ENCODE measurements at regions not wholly inside any gene's neighbourhood (a gene's known extent, or its start where the extent isn't known, plus 50 kb on each side); places are given as distances from the start of the nearest gene placed in this dataset.

DNA sequence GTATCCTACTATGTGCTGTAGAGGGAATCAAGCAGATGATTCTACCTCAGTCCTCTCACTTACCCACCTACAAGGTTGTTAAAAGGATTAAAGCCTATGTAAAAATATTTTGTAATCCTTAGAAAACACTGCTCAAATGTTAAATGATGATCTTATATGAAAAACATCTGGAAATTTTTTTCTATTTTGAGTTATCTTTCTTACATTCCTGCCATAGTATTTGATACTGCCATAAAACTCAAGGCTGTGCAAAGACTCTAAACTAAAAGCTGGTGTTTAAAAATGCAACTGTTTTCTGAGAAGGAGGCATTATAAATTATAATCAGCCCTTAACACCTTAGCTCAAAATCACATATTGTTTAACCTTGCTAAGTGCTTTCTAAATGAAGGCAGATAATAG lies 474.2 kb downstream of the PRELID2 start:
- ChIA-PET POLR2A (no interaction called here), CTCF (no interaction called here)
- Histone ChIP-seq H3K4me3 (ENCODE audit: low read length) (no peak overlapping the region), H3K27ac (ENCODE audit: low read depth, low read length) (no peak overlapping the region), H3K36me3 (ENCODE audit: control insufficient read depth in 2 of 3, insufficient read depth in 3 of 3, low read length in 3 of 3) (no peaks in the 10 kb centered on the region), H3K4me1 (ENCODE audit: control insufficient read depth in 2 of 2, insufficient read depth in 2 of 2, low read length in 2 of 2) (no peaks in the 10 kb centered on the region), H3K27me3 (ENCODE audit: control insufficient read depth in 2 of 2, insufficient read depth in 2 of 2, low read length in 2 of 2) (no peaks in the 10 kb centered on the region), H3K9me3 (ENCODE audit: control insufficient read depth in 2 of 3, low read length in 3 of 3) (peaks cover 0 to 3% (median 0%) of the 10 kb centered on the region in 3 experiments)
- intact Hi-C loops (cut with micrococcal nuclease) = no loop called here
- DNase-seq (no peak), ATAC-seq (no peak)
- H3K4me3 Mint-ChIP-seq = no peak overlapping the region
- peaks cover 0 to 37% (median 6%) of the 10 kb centered on the region in 11 donors for H3K9me3 Mint-ChIP-seq
- H3K36me3 Mint-ChIP-seq = no peaks in the 10 kb centered on the region
- no peaks in the 10 kb centered on the region for H3K27me3 Mint-ChIP-seq
- H3K27ac Mint-ChIP-seq = no peak overlapping the region
- H3K4me1 Mint-ChIP-seq = no peaks in the 10 kb centered on the region

DNA sequence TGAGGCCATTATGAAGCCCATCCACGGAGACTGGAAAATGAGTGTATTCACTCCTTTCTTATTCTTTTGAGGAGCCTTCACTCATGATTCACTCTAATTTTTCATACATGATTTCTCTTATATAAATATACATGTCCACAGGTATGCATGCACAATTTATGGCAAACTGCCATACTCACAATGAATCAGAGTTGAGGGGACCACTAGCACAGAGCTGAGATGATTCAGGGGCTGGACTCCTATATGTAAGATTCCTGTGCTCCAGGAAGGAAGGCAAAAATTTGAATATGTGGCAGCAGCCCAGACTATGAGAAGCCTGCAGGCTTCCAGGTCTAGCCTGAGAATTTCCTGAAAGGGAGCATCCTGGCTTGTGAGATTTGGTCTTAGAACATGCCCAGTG lies 484.6 kb downstream of the PRELID2 start:
- CTCF ChIA-PET = no interaction called here

DNA sequence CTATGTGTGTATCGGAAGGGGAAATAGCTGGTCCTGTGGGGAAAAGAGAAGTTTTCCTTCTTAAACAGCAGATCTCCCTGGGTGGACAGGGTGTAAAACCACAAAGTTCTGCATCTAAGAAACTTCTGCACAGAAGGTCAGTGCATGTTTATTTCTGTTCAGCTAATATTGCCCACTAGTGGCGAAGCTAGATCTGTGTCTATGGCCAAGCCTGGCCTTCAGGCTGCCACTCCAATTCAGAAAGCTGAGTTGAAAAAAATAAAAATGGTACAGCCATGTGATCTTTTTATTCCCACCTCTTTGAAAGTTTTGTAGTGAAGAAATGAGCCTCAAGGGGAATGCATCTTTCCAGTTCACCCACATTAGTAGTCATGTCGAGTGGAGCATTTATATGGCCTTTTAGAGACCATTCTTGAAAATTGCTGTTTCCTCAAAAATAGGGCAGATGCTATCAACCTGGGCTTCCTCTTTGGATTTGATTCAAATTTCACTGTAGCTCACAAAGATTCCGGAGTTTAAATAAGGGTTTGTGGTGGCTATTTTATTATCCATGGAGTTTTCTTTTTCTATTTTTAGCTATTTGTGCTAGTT lies 488.0 kb downstream of the PRELID2 start:
- no peaks in the 10 kb centered on the region for H3K27me3 ChIP-seq (ENCODE audit: control insufficient read depth in 2 of 2, insufficient read depth in 2 of 2, low read length in 2 of 2)
- Mint-ChIP-seq H3K4me1 (no peaks in the 10 kb centered on the region), H3K9me3 (peaks cover 0 to 14% (median 0%) of the 10 kb centered on the region in 11 donors), H3K36me3 (no peaks in the 10 kb centered on the region), H3K27me3 (no peaks in the 10 kb centered on the region), H3K27ac (no peak overlapping the region), H3K4me3 (no peak overlapping the region)
- H3K4me3 ChIP-seq (ENCODE audit: low read length) = no peak overlapping the region
- intact Hi-C loops (cut with micrococcal nuclease) = no loop called here
- H3K9me3 ChIP-seq (ENCODE audit: control insufficient read depth in 2 of 3, low read length in 3 of 3) = no peaks in the 10 kb centered on the region
- ATAC-seq (no peak), DNase-seq (no peak)
- no peaks in the 10 kb centered on the region for H3K36me3 ChIP-seq (ENCODE audit: control insufficient read depth in 2 of 3, insufficient read depth in 3 of 3, low read length in 3 of 3)
- ChIA-PET POLR2A (no interaction called here), CTCF (no interaction called here)
- no peak overlapping the region for H3K27ac ChIP-seq (ENCODE audit: low read depth, low read length)
- H3K4me1 ChIP-seq (ENCODE audit: control insufficient read depth in 2 of 2, insufficient read depth in 2 of 2, low read length in 2 of 2) = no peaks in the 10 kb centered on the region

More for the DNA sequence above, 484.6 kb downstream of the PRELID2 start:
- no peak overlapping the region for H3K27ac Mint-ChIP-seq
- no peaks in the 10 kb centered on the region for H3K4me1 Mint-ChIP-seq
- Histone ChIP-seq H3K27ac (ENCODE audit: low read depth, low read length) (no peak overlapping the region), H3K4me1 (ENCODE audit: control insufficient read depth in 2 of 2, insufficient read depth in 2 of 2, low read length in 2 of 2) (no peaks in the 10 kb centered on the region), H3K27me3 (ENCODE audit: control insufficient read depth in 2 of 2, insufficient read depth in 2 of 2, low read length in 2 of 2) (no peaks in the 10 kb centered on the region), H3K4me3 (ENCODE audit: low read length) (no peak overlapping the region), H3K36me3 (ENCODE audit: control insufficient read depth in 2 of 3, insufficient read depth in 3 of 3, low read length in 3 of 3) (no peaks in the 10 kb centered on the region), H3K9me3 (ENCODE audit: control insufficient read depth in 2 of 3, low read length in 3 of 3) (no peaks in the 10 kb centered on the region)
- H3K27me3 Mint-ChIP-seq = peaks cover 0 to 5% (median 0%) of the 10 kb centered on the region in 5 donors
- H3K4me3 Mint-ChIP-seq = no peak overlapping the region
- POLR2A ChIA-PET = no interaction called here
- ATAC-seq (no peak), DNase-seq (no peak)
- H3K9me3 Mint-ChIP-seq = peaks cover 0 to 14% (median 3%) of the 10 kb centered on the region in 11 donors
- intact Hi-C loops (cut with micrococcal nuclease) = no loop called here
- no peaks in the 10 kb centered on the region for H3K36me3 Mint-ChIP-seq

DNA sequence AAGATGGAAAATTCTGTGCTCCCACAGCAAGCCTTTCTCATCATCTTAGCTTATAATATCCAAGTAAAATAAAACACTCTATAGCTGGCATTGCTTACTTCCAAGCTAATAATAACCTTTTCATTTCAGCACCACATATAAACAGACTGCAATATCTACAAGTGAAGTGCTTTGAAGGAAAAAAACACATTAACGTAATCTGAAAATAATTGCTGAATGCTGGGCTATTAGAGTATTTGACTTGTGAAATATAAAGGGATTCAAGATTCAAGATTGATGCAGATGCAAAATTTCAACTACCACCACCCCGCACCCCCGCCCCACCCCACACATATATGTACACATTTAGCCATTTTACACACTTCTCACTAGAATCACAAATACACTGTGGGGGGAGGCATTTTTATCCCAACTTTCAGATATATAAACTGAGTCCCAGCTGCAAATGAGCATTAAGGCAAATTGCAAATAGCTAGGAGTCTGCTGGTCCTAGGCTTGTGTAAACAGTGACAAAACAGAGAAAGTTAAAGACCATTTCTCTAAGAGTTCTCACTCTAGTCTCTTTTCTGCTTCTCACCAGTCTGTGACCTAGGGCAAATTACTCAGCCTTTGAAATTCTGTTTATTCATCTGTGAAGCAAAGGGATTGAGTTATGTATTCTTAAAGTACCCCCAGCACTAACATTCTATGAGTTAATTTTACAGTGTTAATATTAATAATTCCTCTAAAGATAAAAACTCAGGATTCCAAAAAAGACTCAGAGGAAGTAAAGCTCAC lies 489.4 kb downstream of the PRELID2 start:
- Histone ChIP-seq H3K27ac (ENCODE audit: low read depth, low read length) (no peak overlapping the region), H3K4me1 (ENCODE audit: control insufficient read depth in 2 of 2, insufficient read depth in 2 of 2, low read length in 2 of 2) (no peaks in the 10 kb centered on the region), H3K36me3 (ENCODE audit: control insufficient read depth in 2 of 3, insufficient read depth in 3 of 3, low read length in 3 of 3) (no peaks in the 10 kb centered on the region), H3K9me3 (ENCODE audit: control insufficient read depth in 2 of 3, low read length in 3 of 3) (no peaks in the 10 kb centered on the region), H3K4me3 (ENCODE audit: low read length) (no peak overlapping the region), H3K27me3 (ENCODE audit: control insufficient read depth in 2 of 2, insufficient read depth in 2 of 2, low read length in 2 of 2) (no peaks in the 10 kb centered on the region)
- H3K9me3 Mint-ChIP-seq = peaks cover 0 to 14% (median 3%) of the 10 kb centered on the region in 11 donors
- ChIA-PET CTCF (no interaction called here), POLR2A (no interaction called here)
- intact Hi-C loops (cut with micrococcal nuclease) = no loop called here
- no peaks in the 10 kb centered on the region for H3K36me3 Mint-ChIP-seq
- no peak overlapping the region for H3K27ac Mint-ChIP-seq
- DNase-seq (no peak), ATAC-seq (no peak)
- no peaks in the 10 kb centered on the region for H3K4me1 Mint-ChIP-seq
- no peaks in the 10 kb centered on the region for H3K27me3 Mint-ChIP-seq
- no peak overlapping the region for H3K4me3 Mint-ChIP-seq

DNA sequence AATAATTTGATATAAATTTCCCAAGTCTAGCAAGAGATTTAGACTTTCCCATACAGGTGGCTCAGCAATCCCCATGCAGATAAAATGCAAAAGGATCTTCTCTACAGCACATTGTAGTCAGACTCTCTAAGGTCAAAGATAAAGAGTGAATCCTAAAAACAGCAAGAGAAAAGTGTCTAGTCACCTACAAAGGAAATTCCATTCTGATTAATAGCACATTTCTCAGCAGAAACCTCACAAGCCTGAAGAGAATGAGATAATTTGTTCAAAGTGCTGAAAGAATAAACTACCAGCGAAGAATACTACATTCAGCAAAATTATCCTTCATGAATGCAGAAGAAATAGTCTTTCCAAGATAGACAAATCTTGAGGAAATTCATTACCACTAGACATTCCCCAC lies 493.3 kb downstream of the PRELID2 start:
- Mint-ChIP-seq H3K4me3 (no peak overlapping the region), H3K4me1 (no peaks in the 10 kb centered on the region), H3K36me3 (no peaks in the 10 kb centered on the region), H3K9me3 (peaks cover 2 to 11% (median 7%) of the 10 kb centered on the region in 11 donors), H3K27me3 (no peaks in the 10 kb centered on the region), H3K27ac (no peak overlapping the region)
- CTCF ChIA-PET = no interaction called here
- Histone ChIP-seq H3K36me3 (ENCODE audit: control insufficient read depth in 2 of 3, insufficient read depth in 3 of 3, low read length in 3 of 3) (no peaks in the 10 kb centered on the region), H3K9me3 (ENCODE audit: control insufficient read depth in 2 of 3, low read length in 3 of 3) (no peaks in the 10 kb centered on the region), H3K4me1 (ENCODE audit: control insufficient read depth in 2 of 2, insufficient read depth in 2 of 2, low read length in 2 of 2) (no peaks in the 10 kb centered on the region), H3K27ac (ENCODE audit: low read depth, low read length) (no peak overlapping the region), H3K27me3 (ENCODE audit: control insufficient read depth in 2 of 2, insufficient read depth in 2 of 2, low read length in 2 of 2) (no peaks in the 10 kb centered on the region), H3K4me3 (ENCODE audit: low read length) (no peak overlapping the region)
- intact Hi-C loops (cut with micrococcal nuclease) = no loop called here
- DNase-seq (no peak), ATAC-seq (no peak)
- POLR2A ChIA-PET = no interaction called here

DNA sequence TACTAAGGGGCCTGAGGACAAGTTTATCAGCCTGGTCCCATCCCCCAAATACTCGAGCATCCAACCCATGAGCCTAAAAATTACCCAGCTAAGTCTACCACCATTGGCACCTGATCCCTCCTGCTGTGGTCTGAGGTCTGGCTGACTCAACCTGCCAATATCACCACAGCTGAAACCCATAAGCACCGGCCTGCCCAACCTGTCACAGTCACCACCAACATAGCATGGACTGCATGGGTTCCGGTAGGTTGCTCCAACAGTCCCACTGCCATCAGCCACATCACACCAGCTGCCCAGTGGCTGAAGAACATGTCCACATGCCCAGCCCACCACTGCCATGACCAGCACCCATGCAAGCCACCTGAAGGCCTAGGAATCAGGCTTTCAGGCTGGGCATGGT lies 495.0 kb downstream of the PRELID2 start:
- intact Hi-C loops (cut with micrococcal nuclease) = no loop called here
- no peak overlapping the region for H3K4me3 Mint-ChIP-seq
- DNase-seq (no peak), ATAC-seq (no peak)
- Histone ChIP-seq H3K27ac (ENCODE audit: low read depth, low read length) (no peak overlapping the region), H3K4me1 (ENCODE audit: control insufficient read depth in 2 of 2, insufficient read depth in 2 of 2, low read length in 2 of 2) (no peaks in the 10 kb centered on the region), H3K27me3 (ENCODE audit: control insufficient read depth in 2 of 2, insufficient read depth in 2 of 2, low read length in 2 of 2) (no peaks in the 10 kb centered on the region), H3K4me3 (ENCODE audit: low read length) (no peak overlapping the region), H3K36me3 (ENCODE audit: control insufficient read depth in 2 of 3, insufficient read depth in 3 of 3, low read length in 3 of 3) (no peaks in the 10 kb centered on the region), H3K9me3 (ENCODE audit: control insufficient read depth in 2 of 3, low read length in 3 of 3) (peaks cover 0 to 4% (median 0%) of the 10 kb centered on the region in 3 experiments)
- H3K27me3 Mint-ChIP-seq = no peaks in the 10 kb centered on the region
- no peaks in the 10 kb centered on the region for H3K36me3 Mint-ChIP-seq
- ChIA-PET CTCF (no interaction called here), POLR2A (no interaction called here)
- peaks cover 3 to 15% (median 11%) of the 10 kb centered on the region in 11 donors for H3K9me3 Mint-ChIP-seq
- no peak overlapping the region for H3K27ac Mint-ChIP-seq
- no peaks in the 10 kb centered on the region for H3K4me1 Mint-ChIP-seq

Data from naive thymus-derived CD4-positive, alpha-beta T cell (primary cell).